Endodermal cell (in vitro differentiated cells): ENCODE measurements at regions not wholly inside any gene's neighbourhood (a gene's known extent, or its start where the extent isn't known, plus 50 kb on each side); places are given as distances from the start of the nearest gene placed in this dataset.

Experiments used
- DNase-seq: peaks from one replicate; pipeline ENCODE4 v3.0.0-alpha.2; 2017
- H3K27ac ChIP-seq: 2 replicates; pipeline ENCODE4 v1.5.1; 2013; ENCODE audit warnings: mild to moderate bottlenecking, low read depth, low read length, moderate library complexity
- H3K27me3 ChIP-seq: 2 replicates; pipeline ENCODE4 v1.6.1; 2013; ENCODE audit warnings: mild to moderate bottlenecking, low read length, moderate library complexity; ENCODE audit not compliant: insufficient read depth, control insufficient read depth, poor library complexity, severe bottlenecking
- H3K36me3 ChIP-seq: 2 replicates; pipeline ENCODE4 v1.7.0; 2013; ENCODE audit warnings: mild to moderate bottlenecking, low read length, moderate library complexity; ENCODE audit not compliant: control insufficient read depth, insufficient read depth
- H3K4me1 ChIP-seq: one replicate; pipeline ENCODE4 v1.7.0; 2013; ENCODE audit warnings: low read length; ENCODE audit not compliant: control insufficient read depth, insufficient read depth
- H3K4me3 ChIP-seq: 2 replicates; pipeline ENCODE4 v1.5.1; 2013; ENCODE audit warnings: mild to moderate bottlenecking, low read length, moderate library complexity
- H3K9ac ChIP-seq: 2 replicates; pipeline ENCODE4 v1.6.1; 2013; ENCODE audit warnings: mild to moderate bottlenecking, low read length, moderate library complexity; ENCODE audit not compliant: poor library complexity, severe bottlenecking; ENCODE audit errors: extremely low read depth
- H3K9me3 ChIP-seq: 2 replicates; pipeline ENCODE4 v1.6.1; 2013; ENCODE audit warnings: mild to moderate bottlenecking, low read length, moderate library complexity; ENCODE audit not compliant: control insufficient read depth
- H3K27ac Mint-ChIP-seq: 2 replicates; pipeline ENCODE4 v1.8.0; 2020; ENCODE audit warnings: mixed read lengths
- H3K27me3 Mint-ChIP-seq: 2 replicates; pipeline ENCODE4 v1.8.0; 2021; ENCODE audit warnings: mild to moderate bottlenecking, mixed read lengths; ENCODE audit not compliant: insufficient read depth
- H3K36me3 Mint-ChIP-seq: 2 replicates; pipeline ENCODE4 v1.8.0; 2020; ENCODE audit warnings: low read depth, mixed read lengths
- H3K4me1 Mint-ChIP-seq: 2 replicates; pipeline ENCODE4 v1.8.0; 2020; ENCODE audit warnings: mixed read lengths
- H3K4me3 Mint-ChIP-seq: 2 replicates; pipeline ENCODE4 v1.8.0; 2020; ENCODE audit warnings: mild to moderate bottlenecking, moderate library complexity, mixed read lengths
- H3K9me3 Mint-ChIP-seq: 2 replicates; pipeline ENCODE4 v1.8.0; 2020; ENCODE audit warnings: mild to moderate bottlenecking, mixed read lengths
- CTCF ChIP-seq: fragments of 200-600 bp; sonication (generic); conservative IDR thresholded peaks from 2 replicates; pipeline ENCODE4 v1.5.0; 2021; ENCODE audit warnings: antibody characterized with exemption, mild to moderate bottlenecking
- WGBS, 2 experiments: methylation state at CpG; one replicate each; pipeline versions ENCODE4 v1.1.5 to v1.1.7; 2013; ENCODE audit warnings: missing lambda C conversion rate in 2 of 2, mixed read lengths in 1 of 2; ENCODE audit not compliant: insufficient coverage in 1 of 2, insufficient read length in 1 of 2; 5-methylcytosine and 5-hydroxymethylcytosine counted together

DNA sequence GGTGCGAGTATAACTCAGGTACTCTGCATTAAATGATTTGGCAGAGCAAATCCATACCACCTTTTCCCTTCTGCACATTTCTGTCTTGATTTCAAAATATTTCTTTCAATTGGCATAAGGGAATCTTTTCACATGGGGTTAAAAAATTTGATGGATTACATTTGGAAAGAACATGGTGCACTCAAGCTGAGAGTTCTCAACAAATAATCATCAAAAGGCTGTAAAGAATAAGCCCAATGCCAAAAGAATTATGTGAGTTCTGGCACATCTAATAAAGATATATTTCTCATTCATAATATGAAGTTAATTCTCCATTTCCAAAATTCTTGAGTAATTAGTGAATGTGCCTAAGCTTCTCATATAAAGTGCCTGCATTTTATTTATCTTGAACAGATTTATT lies 223.1 kb downstream of the GPR37 start:
- Histone ChIP-seq H3K9me3 (no peaks in the 10 kb centered on the region), H3K36me3 (no peaks in the 10 kb centered on the region), H3K27ac (no peak overlapping the region), H3K4me3 (no peak overlapping the region), H3K9ac (no peak overlapping the region), H3K4me1 (no peaks in the 10 kb centered on the region), H3K27me3 (no peaks in the 10 kb centered on the region)
- no peak for TF ChIP-seq CTCF
- Mint-ChIP-seq H3K27me3 (no peaks in the 10 kb centered on the region), H3K4me1 (no peaks in the 10 kb centered on the region), H3K27ac (no peak overlapping the region), H3K4me3 (no peak overlapping the region), H3K9me3 (no peaks in the 10 kb centered on the region), H3K36me3 (no peaks in the 10 kb centered on the region)
- DNase-seq, result no peak
- 92 to 100% methylated on average over 1 of the region's 1 CpG for WGBS, 2 experiments

DNA sequence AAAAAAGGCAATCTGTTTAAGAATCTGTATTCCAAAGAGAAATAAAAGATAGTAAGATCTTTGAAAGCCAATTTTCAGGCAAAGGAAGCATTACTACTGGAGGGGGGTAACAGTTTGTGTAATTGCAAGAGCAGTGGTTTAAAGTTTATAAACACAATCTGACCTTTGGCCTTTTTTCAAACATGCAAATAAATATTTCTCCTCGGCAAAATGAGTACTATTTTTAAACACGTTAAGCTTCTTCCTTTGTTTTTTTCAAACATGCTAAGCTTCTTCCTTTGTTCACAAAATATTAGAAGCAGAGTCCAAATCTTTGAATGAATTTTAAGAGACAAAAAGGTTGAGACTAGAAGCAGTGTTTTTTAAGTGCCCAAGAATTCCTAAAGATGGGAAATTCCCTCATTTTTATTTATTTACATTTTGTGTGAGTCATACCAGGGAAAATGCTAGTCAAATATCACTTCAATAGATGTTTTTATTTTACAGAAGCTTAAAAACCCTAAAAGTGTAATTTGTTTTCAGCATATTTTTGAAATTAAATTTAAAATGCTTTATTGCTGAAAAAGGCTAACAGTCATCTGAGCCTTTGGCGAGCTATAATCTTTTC lies 229.3 kb downstream of the GPR37 start:
- Mint-ChIP-seq H3K27me3 (no peaks in the 10 kb centered on the region), H3K27ac (no peak overlapping the region), H3K4me3 (no peak overlapping the region), H3K36me3 (no peaks in the 10 kb centered on the region), H3K9me3 (no peaks in the 10 kb centered on the region), H3K4me1 (no peaks in the 10 kb centered on the region)
- Histone ChIP-seq H3K4me3 (no peak overlapping the region), H3K9me3 (no peaks in the 10 kb centered on the region), H3K4me1 (no peaks in the 10 kb centered on the region), H3K27me3 (no peaks in the 10 kb centered on the region), H3K9ac (no peak overlapping the region), H3K36me3 (no peaks in the 10 kb centered on the region), H3K27ac (no peak overlapping the region)
- WGBS, 2 experiments, result 90% methylated on average over 3 of the region's 3 CpGs; no CpG with 5 or more reads in 1 of the 2 experiments
- TF ChIP-seq CTCF, result no peak
- DNase-seq, result no peak

GRCh38 chr7:124532166-124532565 lies 233.4 kb downstream of the GPR37 start:
- no peak for DNase-seq

More at GRCh38 chr7:124532166-124532565, 233.4 kb downstream of the GPR37 start:
- no peak overlapping the region for H3K9ac ChIP-seq
- Mint-ChIP-seq H3K4me1 (no peaks in the 10 kb centered on the region), H3K27me3 (no peaks in the 10 kb centered on the region), H3K27ac (no peak overlapping the region), H3K4me3 (no peak overlapping the region), H3K9me3 (peaks cover 26% of the 10 kb centered on the region), H3K36me3 (no peaks in the 10 kb centered on the region)
- H3K27me3 ChIP-seq, result no peaks in the 10 kb centered on the region
- H3K4me3 ChIP-seq, result no peak overlapping the region
- H3K36me3 ChIP-seq, result no peaks in the 10 kb centered on the region
- no peak overlapping the region for H3K27ac ChIP-seq
- H3K9me3 ChIP-seq, result peaks cover 14% of the 10 kb centered on the region
- H3K4me1 ChIP-seq, result no peaks in the 10 kb centered on the region
- TF ChIP-seq CTCF, result no peak
